H1 (cell line): ENCODE measurements at regions not wholly inside any gene's neighbourhood (a gene's known extent, or its start where the extent isn't known, plus 50 kb on each side); places are given as distances from the start of the nearest gene placed in this dataset.

Source experiments
- CTCF ChIA-PET: fragments of 300-600 bp; sonication (Branson Sonifier 250); formaldehyde crosslinking; loops from one replicate; lab custom pipeline; 2021; ENCODE audit not compliant: partially characterized antibody; lab: Charles Lee
- POLR2A ChIA-PET: fragments of 300-600 bp; sonication (Branson Sonifier 250); formaldehyde crosslinking; loops from one replicate; lab custom pipeline; 2021; ENCODE audit warnings: inconsistent platforms; ENCODE audit not compliant: partially characterized antibody; lab: Charles Lee
- DNase-seq, 2 experiments: peaks; one replicate each; pipeline versions ENCODE4 v3.0.0 to v3.0.0-alpha.2; 2010 to 2022; ENCODE audit warnings: low spot score in 2 of 2, low read depth in 1 of 2, mixed read lengths in 1 of 2
- FAIRE-seq: peaks from 2 replicates; lab custom pipeline; 2011; peaks lifted over from hg19 to GRCh38; lab: Jason Lieb, UNC
- H2AFZ ChIP-seq: 2 replicates; pipeline ENCODE4 v1.8.1; 2012; ENCODE audit warnings: low read length, inconsistent platforms
- H2AK5ac ChIP-seq: 2 replicates; pipeline ENCODE4 v1.6.1; 2013; ENCODE audit warnings: low read depth, low read length
- H2BK120ac ChIP-seq: replicated peaks from 2 replicates; pipeline ENCODE3; 2013; ENCODE audit warnings: low read depth, low read length, inconsistent platforms
- H2BK12ac ChIP-seq: 2 replicates; pipeline ENCODE4 v1.6.1; 2013; ENCODE audit warnings: low read depth, low read length
- H2BK15ac ChIP-seq: 2 replicates; pipeline ENCODE4 v1.6.1; 2013; ENCODE audit warnings: low read length
- H2BK20ac ChIP-seq: 2 replicates; pipeline ENCODE4 v1.6.1; 2013; ENCODE audit warnings: low read length
- H2BK5ac ChIP-seq: 2 replicates; pipeline ENCODE4 v1.6.1; 2013; ENCODE audit warnings: low read depth, low read length
- H3K14ac ChIP-seq: 2 replicates; pipeline ENCODE4 v1.6.1; 2013; ENCODE audit warnings: inconsistent platforms; ENCODE audit not compliant: insufficient read length
- H3K18ac ChIP-seq: 2 replicates; pipeline ENCODE4 v1.6.1; 2013; ENCODE audit warnings: low read length; ENCODE audit errors: extremely low read depth
- H3K23ac ChIP-seq: 2 replicates; pipeline ENCODE4 v1.6.1; 2013; ENCODE audit warnings: inconsistent platforms; ENCODE audit not compliant: insufficient read length
- H3K23me2 ChIP-seq: 2 replicates; pipeline ENCODE4 v1.6.1; 2013; ENCODE audit warnings: low read depth, low read length
- H3K27ac ChIP-seq: 2 replicates; pipeline ENCODE4 v1.6.1; 2011; ENCODE audit warnings: low read depth, low read length, inconsistent platforms
- H3K27me3 ChIP-seq, 4 experiments: replicated peaks in 1 of 4; 1 replicate in 1 of 4; 2 replicates in 3 of 4; pipeline versions ENCODE4 v1.6.1 to v1.8.1; 2011 to 2013; ENCODE audit warnings: low read length in 3 of 4, mild to moderate bottlenecking in 3 of 4, inconsistent platforms in 2 of 4, mixed read lengths in 2 of 4, moderate library complexity in 1 of 4; ENCODE audit not compliant: control insufficient read depth in 3 of 4, insufficient read depth in 3 of 4; ENCODE audit errors: extremely low read depth in 1 of 4
- H3K36me3 ChIP-seq, 4 experiments: 2 replicates each; pipeline versions ENCODE4 v1.6.1 to v1.8.1; 2011 to 2013; ENCODE audit warnings: mild to moderate bottlenecking in 4 of 4, low read length in 3 of 4, moderate library complexity in 2 of 4, control low read depth in 1 of 4, inconsistent platforms in 1 of 4; ENCODE audit not compliant: insufficient read depth in 4 of 4, control insufficient read depth in 2 of 4
- H3K4ac ChIP-seq: replicated peaks from 2 replicates; pipeline ENCODE3; 2013; ENCODE audit warnings: low read length, low read depth, mixed read lengths, inconsistent platforms; ENCODE audit not compliant: insufficient read length
- H3K4me1 ChIP-seq, 4 experiments: replicated peaks in 1 of 4; 1 replicate in 1 of 4; 2 replicates in 3 of 4; pipeline versions ENCODE4 v1.6.1 to v1.8.1; 2011 to 2013; ENCODE audit warnings: low read length in 3 of 4, inconsistent platforms in 2 of 4, mixed read lengths in 1 of 4; ENCODE audit not compliant: insufficient read depth in 4 of 4, control insufficient read depth in 3 of 4
- H3K4me2 ChIP-seq, 2 experiments: 2 replicates each; pipeline versions ENCODE4 v1.6.1 to v1.8.1; 2011 to 2013; ENCODE audit warnings: low read depth in 2 of 2, low read length in 2 of 2, control low read depth in 1 of 2, inconsistent platforms in 1 of 2, mild to moderate bottlenecking in 1 of 2; ENCODE audit not compliant: insufficient read depth in 1 of 2
- H3K4me3 ChIP-seq, 4 experiments: fragments of 200-600, 300-600 bp in 1 of 4; sonication (generic), shearing (Covaris generic), sonication (Bioruptor Twin) in 1 of 4; 2 replicates each; pipeline versions ENCODE4 v1.5.1 to v1.8.1; 2011 to 2016; ENCODE audit warnings: low read length in 4 of 4, low read depth in 3 of 4, control low read depth in 2 of 4, inconsistent platforms in 2 of 4, mild to moderate bottlenecking in 2 of 4, mixed read lengths in 1 of 4, moderate library complexity in 1 of 4; ENCODE audit not compliant: insufficient read depth in 2 of 4; ENCODE audit errors: extremely low read depth in 1 of 4
- H3K56ac ChIP-seq: replicated peaks from 2 replicates; pipeline ENCODE3; 2013; ENCODE audit warnings: low read depth, mild to moderate bottlenecking, mixed read lengths, low read length, inconsistent platforms; ENCODE audit not compliant: insufficient read length
- H3K79me1 ChIP-seq: 2 replicates; pipeline ENCODE4 v1.6.1; 2013; ENCODE audit warnings: low read depth, low read length, control low read depth
- H3K79me2 ChIP-seq, 2 experiments: 2 replicates each; pipeline versions ENCODE4 v1.6.1 to v1.8.1; 2012 to 2013; ENCODE audit warnings: low read length in 2 of 2, mild to moderate bottlenecking in 2 of 2, inconsistent platforms in 1 of 2; ENCODE audit not compliant: insufficient read depth in 2 of 2, control insufficient read depth in 1 of 2
- H3K9ac ChIP-seq, 4 experiments: replicated peaks in 1 of 4; 1 replicate in 1 of 4; 2 replicates in 3 of 4; pipeline versions ENCODE4 v1.6.1 to v1.8.1; 2011 to 2013; ENCODE audit warnings: low read depth in 3 of 4, low read length in 3 of 4, control low read depth in 2 of 4, mild to moderate bottlenecking in 2 of 4, moderate library complexity in 2 of 4, inconsistent platforms in 1 of 4; ENCODE audit errors: extremely low read depth in 1 of 4
- H3K9me3 ChIP-seq, 2 experiments: 2 replicates each; pipeline versions ENCODE4 v1.6.1 to v1.8.1; 2012 to 2013; ENCODE audit warnings: mild to moderate bottlenecking in 2 of 2, moderate library complexity in 2 of 2, control low read depth in 1 of 2, inconsistent platforms in 1 of 2, low read depth in 1 of 2, low read length in 1 of 2, mixed read lengths in 1 of 2; ENCODE audit not compliant: insufficient read depth in 2 of 2
- H4K20me1 ChIP-seq, 2 experiments: replicated peaks in 1 of 2; 2 replicates each; pipeline versions ENCODE3 to v1.8.1; 2011 to 2013; ENCODE audit warnings: inconsistent platforms in 2 of 2, low read length in 2 of 2, mild to moderate bottlenecking in 1 of 2; ENCODE audit not compliant: insufficient read depth in 2 of 2, control insufficient read depth in 1 of 2
- H4K5ac ChIP-seq: 2 replicates; pipeline ENCODE4 v1.6.1; 2013; ENCODE audit warnings: low read length, low read depth, mixed read lengths, inconsistent platforms; ENCODE audit not compliant: insufficient read length
- H4K8ac ChIP-seq: 2 replicates; pipeline ENCODE4 v1.8.0; 2013; ENCODE audit warnings: mild to moderate bottlenecking, moderate library complexity, low read length, inconsistent platforms; ENCODE audit not compliant: insufficient read depth; ENCODE audit errors: extremely low read depth
- H4K91ac ChIP-seq: replicated peaks from 2 replicates; pipeline ENCODE3; 2013; ENCODE audit warnings: low read length, mixed read lengths, inconsistent platforms; ENCODE audit not compliant: insufficient read length
- JUN ChIP-seq: IDR thresholded peaks from 2 replicates; pipeline ENCODE4 v1.6.1; 2011; ENCODE audit warnings: low read depth, mild to moderate bottlenecking, improper control_type of control experiment, low read length
- JUND ChIP-seq: IDR thresholded peaks from 2 replicates; pipeline ENCODE4 v1.6.1; 2011; ENCODE audit warnings: mild to moderate bottlenecking, improper control_type of control experiment, low read length
- WGBS, 2 experiments: shearing (Covaris generic) in 1 of 2; methylation state at CpG; one replicate each; pipeline versions ENCODE4 v1.1.6 to v1.1.7; 2013 to 2015; ENCODE audit warnings: low lambda C conversion rate in 2 of 2, mixed read lengths in 2 of 2, inconsistent platforms in 1 of 2, low coverage in 1 of 2, missing lambda C conversion rate in 1 of 2; ENCODE audit not compliant: insufficient replicate concordance in 2 of 2, insufficient coverage in 1 of 2, insufficient read length in 1 of 2; ENCODE audit errors: extremely low coverage in 1 of 2, missing lambda C conversion rate in 1 of 2; 5-methylcytosine and 5-hydroxymethylcytosine counted together
- TF ChIP-seq, protein P1 (sequence below): IDR thresholded peaks from 2 replicates; pipeline ENCODE4 v1.6.1; 2012; ENCODE audit warnings: inconsistent platforms

DNA sequence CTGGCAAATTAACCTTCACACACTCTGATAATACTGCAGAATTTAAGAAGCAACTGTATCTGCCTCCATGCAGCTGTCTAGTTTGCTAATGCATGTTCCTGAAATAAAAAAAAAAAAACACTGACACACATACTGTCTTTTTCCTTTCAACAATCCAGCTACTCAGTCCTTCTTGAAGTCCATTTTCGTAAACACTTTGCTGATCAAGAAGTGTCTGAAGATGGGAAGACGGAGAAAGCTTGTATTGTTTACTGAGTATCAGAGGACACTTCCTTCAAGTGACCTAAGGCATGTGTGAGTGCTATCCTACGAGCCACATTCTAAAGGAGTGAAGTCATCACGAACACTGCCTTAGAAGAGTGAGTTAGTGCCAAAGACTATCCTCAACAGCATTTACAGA, 82.6 kb downstream of the LUZP4 start:
- Histone ChIP-seq H3K56ac (no peak overlapping the region), H3K9ac (no peak overlapping the region), H2BK20ac (no peak overlapping the region), H4K5ac (no peak overlapping the region), H3K36me3 (no peaks in the 10 kb centered on the region), H3K4me2 (no peak overlapping the region), H3K79me2 (no peaks in the 10 kb centered on the region), H2BK120ac (peak overlapping the region; percentile 54), H3K9me3 (no peaks in the 10 kb centered on the region), H3K27me3 (no peaks in the 10 kb centered on the region), H3K18ac (no peak overlapping the region), H3K79me1 (no peaks in the 10 kb centered on the region), H3K4ac (no peak overlapping the region), H3K14ac (no peak overlapping the region), H2BK15ac (no peak overlapping the region), H3K23me2 (no peaks in the 10 kb centered on the region), H2AFZ (no peak overlapping the region), H2BK12ac (no peak overlapping the region), H4K8ac (no peak overlapping the region), H3K23ac (no peak overlapping the region), H4K20me1 (no peaks in the 10 kb centered on the region), H2BK5ac (no peak overlapping the region), H3K4me1 (peaks cover 0 to 5% (median under 1%) of the 10 kb centered on the region in 4 experiments; a peak in 3 of 7 replicates), H4K91ac (no peak overlapping the region), H3K27ac (no peak overlapping the region), H3K4me3 (no peak overlapping the region), H2AK5ac (no peak overlapping the region)
- WGBS, 2 experiments: 31% methylated on average over 4 of the region's 4 CpGs; no CpG with 5 or more reads in 1 of the 2 experiments
- ChIA-PET POLR2A (no interaction called here), CTCF (interaction anchor here (0.6 to 2.1 kb wide), 2 partner anchors 9 to 102 kb away, joined by 3 to 9 read pairs; no protein-coding TSS in a partner anchor)
- TF ChIP-seq, protein P1, sequence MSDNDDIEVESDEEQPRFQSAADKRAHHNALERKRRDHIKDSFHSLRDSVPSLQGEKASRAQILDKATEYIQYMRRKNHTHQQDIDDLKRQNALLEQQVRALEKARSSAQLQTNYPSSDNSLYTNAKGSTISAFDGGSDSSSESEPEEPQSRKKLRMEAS: no peak
- TF ChIP-seq JUND (peak; percentile 86), JUN (peak; percentile 68; the same call in 1 of the 2 replicates)
- peak; percentile 86 for FAIRE-seq
- no peak for DNase-seq
